NCI-H524 treated with DMSO at 0.1 percent for 48 hours (cell line): ENCODE measurements at regions not wholly inside any gene's neighbourhood (a gene's known extent, or its start where the extent isn't known, plus 50 kb on each side); places are given as distances from the start of the nearest gene placed in this dataset.

Source experiments
- DNase-seq: peaks from one replicate; lab custom pipeline; 2025; lab: John Stamatoyannopoulos, UW

DNA sequence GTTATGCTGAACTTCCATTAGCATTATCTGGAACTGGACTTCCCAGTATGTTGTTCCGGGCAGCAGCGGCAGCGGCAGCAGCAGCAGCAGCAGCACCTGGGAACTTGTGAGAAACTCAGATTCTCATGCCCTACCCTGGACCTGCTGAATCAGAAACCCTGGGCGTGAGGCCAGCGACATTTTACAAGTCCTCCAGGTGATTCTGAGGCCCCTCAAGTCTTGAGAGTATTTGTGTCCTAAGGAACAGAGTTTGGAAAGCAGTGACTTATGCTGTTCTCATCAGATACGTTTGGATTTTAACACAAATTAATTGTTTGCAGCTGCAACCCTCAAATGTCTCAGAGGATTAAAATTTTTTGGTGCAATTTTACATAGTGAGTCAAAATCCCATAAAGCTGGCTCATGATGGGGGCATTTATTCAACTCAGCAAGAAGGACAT, 157.2 kb upstream of the KAZN start:
- no peak for DNase-seq

- DNase-seq = no peak
Observed at GRCh38 chr1:14442669-14443068, 155.8 kb upstream of the KAZN start.

DNA sequence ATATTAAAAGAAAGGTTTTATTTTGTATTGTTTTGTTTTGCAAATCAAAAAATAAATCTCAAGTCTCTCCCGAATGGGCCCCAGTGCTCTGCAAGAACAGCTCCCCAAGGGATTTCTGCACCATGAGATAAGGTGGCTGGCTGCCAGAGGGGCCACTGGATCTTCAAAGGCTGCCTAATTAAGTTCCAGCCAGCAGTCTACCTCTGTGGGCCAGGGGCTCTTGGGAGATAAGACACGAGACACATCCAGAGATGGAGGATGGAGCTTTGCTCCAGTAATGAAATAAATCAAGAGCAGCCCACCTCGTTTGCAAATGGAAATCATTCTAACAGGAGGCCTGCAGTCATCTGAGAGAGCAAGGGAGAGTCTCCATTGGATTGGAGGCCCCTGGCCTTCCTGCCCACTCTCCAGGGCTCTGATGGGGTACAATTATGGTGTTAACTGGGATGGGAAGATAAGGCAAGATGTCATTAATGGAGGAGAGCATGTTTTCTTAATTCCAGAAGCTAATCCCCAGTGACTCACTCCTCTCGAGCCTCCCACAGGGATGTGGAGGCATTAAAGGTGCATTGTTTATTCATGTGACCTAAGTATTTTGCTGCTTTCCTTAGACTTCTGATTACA, 155.2 kb upstream of the KAZN start:
- no peak for DNase-seq

DNA sequence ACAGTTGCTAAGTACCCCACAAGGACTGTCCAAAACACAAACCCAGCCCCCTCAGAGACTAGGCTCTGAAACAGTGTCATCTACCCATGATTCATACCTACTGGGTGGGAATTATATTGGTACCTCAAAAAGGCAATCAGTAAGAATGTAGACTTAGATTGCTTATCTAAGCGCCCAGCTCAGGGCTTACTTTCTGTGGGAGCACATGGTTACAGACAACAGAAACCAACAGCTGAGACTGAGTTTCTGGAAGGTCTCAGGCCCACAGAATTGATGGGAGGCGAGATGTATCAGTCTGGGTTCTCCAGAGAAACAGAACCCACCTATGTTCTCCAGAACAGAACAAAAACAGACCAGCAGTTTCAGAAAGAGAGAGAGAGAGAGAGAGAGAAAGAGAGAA, 147.3 kb upstream of the KAZN start:
- DNase-seq = no peak

GRCh38 chr1:14452551-14452950, 145.9 kb upstream of the KAZN start:
- DNase-seq = no peak

DNA sequence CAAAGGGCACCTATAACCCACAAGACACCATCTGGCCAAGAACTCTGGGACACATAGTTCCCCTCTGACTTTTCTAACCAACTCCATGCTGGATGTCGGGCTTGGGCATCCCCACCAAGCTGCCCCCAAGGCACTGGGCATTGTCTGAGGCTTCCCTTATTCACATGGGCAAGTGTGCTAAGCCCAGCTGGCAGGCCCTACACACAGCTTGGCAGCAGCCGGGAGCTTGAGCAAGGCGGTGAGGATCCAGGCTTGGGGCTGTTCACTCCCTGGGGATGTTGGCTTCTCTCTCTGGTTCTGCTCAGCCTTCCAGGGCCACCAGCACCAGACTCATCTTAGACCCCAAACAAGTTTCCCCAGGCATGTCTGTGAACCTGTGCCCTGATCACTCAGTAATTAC, 138.3 kb upstream of the KAZN start:
- DNase-seq = no peak

GRCh38 chr1:14462851-14463250, 135.6 kb upstream of the KAZN start:
- DNase-seq = no peak

DNA sequence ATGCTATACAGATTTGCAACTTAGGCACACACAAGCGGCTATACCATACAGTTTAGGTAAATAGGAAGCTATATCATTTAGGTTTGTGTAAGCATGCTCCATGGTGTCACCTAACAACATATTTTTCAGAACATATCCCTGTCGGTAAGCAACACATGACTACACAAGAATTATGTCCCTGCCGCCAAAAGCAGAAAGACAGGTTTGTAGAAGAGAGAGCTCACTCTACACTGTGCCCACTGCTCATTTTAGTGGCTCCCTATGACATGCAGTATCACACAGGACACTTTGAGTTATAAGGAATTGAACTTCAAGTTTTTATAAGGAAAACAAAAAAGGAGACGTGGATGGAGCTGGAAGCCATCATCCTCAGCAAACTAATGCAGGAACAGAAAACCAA, 132.5 kb upstream of the KAZN start:
- no peak for DNase-seq

- no peak for DNase-seq
Observed at GRCh38 chr1:14467112-14467511, 131.4 kb upstream of the KAZN start.

- DNase-seq = no peak
Observed at GRCh38 chr1:14468751-14469150, 129.7 kb upstream of the KAZN start.

DNA sequence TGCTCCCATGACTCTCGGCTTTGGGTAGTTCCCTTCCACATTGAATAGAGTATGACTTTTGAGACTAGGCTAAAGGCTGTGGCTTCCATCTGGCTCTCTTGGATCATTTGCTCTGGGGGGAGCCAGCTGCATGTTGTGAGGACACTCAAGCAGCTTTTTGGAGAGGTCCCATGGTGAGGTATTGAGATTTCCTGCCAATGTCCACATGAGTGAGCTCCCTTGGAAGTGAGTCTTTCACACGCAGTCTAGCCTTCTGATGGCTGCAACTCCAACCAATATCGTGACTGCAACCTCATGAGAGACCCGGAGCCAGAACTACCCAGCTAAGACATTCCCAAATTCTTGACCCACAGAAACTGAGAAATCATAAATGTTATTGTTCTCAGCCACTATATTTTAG, 127.7 kb upstream of the KAZN start:
- no peak for DNase-seq

- no peak for DNase-seq
Observed at GRCh38 chr1:14474856-14475255, 123.6 kb upstream of the KAZN start.

- no peak for DNase-seq
Observed at GRCh38 chr1:14476170-14476955, 122.1 kb upstream of the KAZN start.

GRCh38 chr1:14478120-14478519, 120.4 kb upstream of the KAZN start:
- DNase-seq = no peak

DNA sequence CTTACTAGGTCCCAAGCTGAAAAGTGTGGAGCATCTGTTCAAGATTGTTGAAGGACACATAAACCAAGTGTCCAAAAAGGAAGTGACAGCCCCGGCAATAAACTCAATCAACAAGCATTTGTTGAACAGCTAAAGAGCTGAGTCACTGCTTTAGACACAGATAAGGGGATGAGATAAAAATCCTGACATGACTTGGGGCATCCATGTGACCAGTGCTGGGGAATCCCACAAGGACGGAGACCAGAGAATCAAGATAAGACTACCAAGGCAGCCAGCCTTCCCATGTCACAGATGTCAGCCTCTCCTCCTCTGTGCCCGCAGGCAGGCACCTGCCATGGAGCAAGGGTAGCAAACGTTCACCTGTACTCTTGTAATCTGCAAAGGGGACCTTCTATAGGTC, 118.6 kb upstream of the KAZN start:
- DNase-seq = no peak

- DNase-seq = no peak
Observed at GRCh38 chr1:14482784-14483450, 115.6 kb upstream of the KAZN start.

GRCh38 chr1:14485285-14485684, 113.2 kb upstream of the KAZN start:
- no peak for DNase-seq

GRCh38 chr1:14486401-14487201, 111.9 kb upstream of the KAZN start:
- DNase-seq = no peak

- DNase-seq = no peak
Observed at GRCh38 chr1:14487671-14488070, 110.8 kb upstream of the KAZN start.

DNA sequence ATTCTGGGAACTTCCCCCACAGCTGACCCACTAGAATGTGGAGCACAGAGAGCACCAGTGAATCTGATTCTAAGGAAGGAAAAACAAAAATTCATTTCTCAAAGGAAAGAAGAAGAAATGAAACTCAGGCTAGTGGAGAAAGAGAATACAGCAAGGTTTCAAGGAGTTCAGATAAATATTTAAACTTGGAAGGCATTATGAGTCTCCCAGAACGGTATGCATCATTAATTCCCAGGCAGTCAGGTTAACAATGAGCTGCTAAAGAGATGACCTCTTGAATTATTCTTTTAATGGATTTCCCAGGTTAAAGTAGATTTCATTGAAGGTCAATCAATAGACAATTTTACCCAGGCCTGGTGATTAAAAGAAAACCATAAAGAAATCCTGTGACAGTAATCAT, 103.6 kb upstream of the KAZN start:
- no peak for DNase-seq

- no peak for DNase-seq
Observed at GRCh38 chr1:14495381-14495780, 103.1 kb upstream of the KAZN start.

- DNase-seq = no peak
Observed at GRCh38 chr1:14495996-14496395, 102.5 kb upstream of the KAZN start.
